HK-2 (cell line): ENCODE measurements at regions not wholly inside any gene's neighbourhood (a gene's known extent, or its start where the extent isn't known, plus 50 kb on each side); places are given as distances from the start of the nearest gene placed in this dataset.
A peak's percentile ranks its signal among the peaks of the same experiment; 100 is the strongest.
"Not testable (repeated sequence)": the region's sequence is repeated elsewhere in the genome, so short reads cannot be mapped to it uniquely, and the experiment has no call there.

Experiments
- DNase-seq: peaks from one replicate; pipeline ENCODE4 v3.0.0-alpha.2; 2018; ENCODE audit not compliant: unreplicated experiment

- no peak for DNase-seq
Measured at GRCh38 chr3:40753291-40753770, 228.6 kb downstream of the ZNF621 start.

- no peak for DNase-seq
Measured at GRCh38 chr3:40753951-40754350, 229.2 kb downstream of the ZNF621 start.

- no peak for DNase-seq
Measured at GRCh38 chr3:40754994-40755393, 230.2 kb downstream of the ZNF621 start.

GRCh38 chr3:40756500-40756899 is 231.7 kb downstream of the ZNF621 start:
- no peak for DNase-seq

- not testable (repeated sequence) for DNase-seq
Measured at GRCh38 chr3:40762771-40763170, 238.0 kb downstream of the ZNF621 start.

GRCh38 chr3:40763807-40764206 is 239.0 kb downstream of the ZNF621 start:
- no peak for DNase-seq

GRCh38 chr3:40764747-40765146 is 240.0 kb downstream of the ZNF621 start:
- no peak for DNase-seq

GRCh38 chr3:40765884-40766283 is 241.1 kb downstream of the ZNF621 start:
- no peak for DNase-seq

GRCh38 chr3:40766396-40766795 is 241.6 kb downstream of the ZNF621 start:
- no peak for DNase-seq

GRCh38 chr3:40768046-40768445 is 243.3 kb downstream of the ZNF621 start:
- no peak for DNase-seq

GRCh38 chr3:40768536-40768935 is 243.8 kb downstream of the ZNF621 start:
- DNase-seq, result no peak

GRCh38 chr3:40770061-40770460 is 245.3 kb downstream of the ZNF621 start:
- DNase-seq, result no peak

- DNase-seq, result no peak
Measured at GRCh38 chr3:40771112-40771511, 246.4 kb downstream of the ZNF621 start.

GRCh38 chr3:40779039-40779438 is 254.3 kb downstream of the ZNF621 start:
- no peak for DNase-seq

GRCh38 chr3:40780291-40780924 is 255.6 kb downstream of the ZNF621 start:
- no peak for DNase-seq

- no peak for DNase-seq
Measured at GRCh38 chr3:40780925-40781406, 256.2 kb downstream of the ZNF621 start.

GRCh38 chr3:40782111-40782721 is 257.5 kb downstream of the ZNF621 start:
- no peak for DNase-seq

- DNase-seq, result no peak
Measured at GRCh38 chr3:40790746-40791145, 266.0 kb downstream of the ZNF621 start.

GRCh38 chr3:40793730-40794129 is 269.0 kb downstream of the ZNF621 start:
- no peak for DNase-seq

- peak; percentile 68 for DNase-seq
Measured at GRCh38 chr3:40800343-40800742, 275.6 kb downstream of the ZNF621 start.

GRCh38 chr3:40801284-40801741 is 276.6 kb downstream of the ZNF621 start:
- DNase-seq, result no peak

- DNase-seq, result no peak
Measured at GRCh38 chr3:40803311-40803710, 278.6 kb downstream of the ZNF621 start.

- no peak for DNase-seq
Measured at GRCh38 chr3:40805456-40805855, 280.7 kb downstream of the ZNF621 start.
